ENCODE measurements at regions not wholly inside any gene's neighbourhood (a gene's known extent, or its start where the extent isn't known, plus 50 kb on each side); places are given as distances from the start of the nearest gene placed in this dataset.

DNA sequence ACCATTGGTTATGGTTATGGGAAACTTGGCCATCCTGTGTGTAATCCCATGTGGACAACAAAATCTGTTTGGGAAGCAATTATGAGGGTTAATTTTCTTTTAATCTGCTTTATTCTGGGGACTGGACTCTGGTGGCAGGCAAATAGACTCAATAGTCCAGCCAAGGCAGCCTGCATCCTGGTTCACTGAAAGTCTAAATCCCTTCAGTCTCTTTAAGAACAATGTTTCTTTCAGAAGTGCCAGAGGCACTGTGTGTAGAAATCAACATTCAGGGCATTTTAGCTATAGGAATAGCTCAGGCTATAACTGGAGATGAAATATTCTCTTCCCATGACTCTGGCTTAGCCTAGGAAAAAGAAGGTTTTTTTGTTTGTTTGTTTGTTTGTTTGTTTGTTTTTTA is 118.0 kb downstream of the SPATA31D1 start:
- TF ChIP-seq YY1 (IDR thresholded peaks at IDR 0.05; ENCODE audit: insufficient read depth, insufficient read length) (no peak), ZNF274 (IDR thresholded peaks at IDR 0.05; ENCODE audit: low read depth, low read length) (no peak)
